Thymus (tissue), 11 donors: ENCODE measurements at regions not wholly inside any gene's neighbourhood (a gene's known extent, or its start where the extent isn't known, plus 50 kb on each side); places are given as distances from the start of the nearest gene placed in this dataset.

Experiments
- DNase-seq, 9 donors: peaks; one replicate each; pipeline ENCODE4 v3.0.0-alpha.2; 2013; ENCODE audit warnings: low spot score in 9 of 9, low read depth in 6 of 9, missing footprints in 1 of 9
- H3K27ac ChIP-seq, 2 donors: one replicate each; pipeline ENCODE4 v1.5.1; 2013; ENCODE audit warnings: control low read depth in 1 of 2, low read depth in 1 of 2, low read length in 1 of 2, mild to moderate bottlenecking in 1 of 2, moderate library complexity in 1 of 2
- H3K27me3 ChIP-seq, 2 donors: one replicate each; pipeline ENCODE4 v1.5.1; 2013; ENCODE audit warnings: low read length in 1 of 2; ENCODE audit not compliant: control insufficient read depth in 2 of 2, insufficient read depth in 1 of 2
- H3K36me3 ChIP-seq, 2 donors: one replicate each; pipeline ENCODE4 v1.5.1; 2013; ENCODE audit warnings: low read length in 1 of 2, mild to moderate bottlenecking in 1 of 2, moderate library complexity in 1 of 2; ENCODE audit not compliant: control insufficient read depth in 2 of 2, insufficient read depth in 2 of 2
- H3K4me1 ChIP-seq, 2 donors: one replicate each; pipeline ENCODE4 v1.5.1; 2013; ENCODE audit warnings: low read length in 2 of 2; ENCODE audit not compliant: control insufficient read depth in 2 of 2, insufficient read depth in 2 of 2
- H3K4me3 ChIP-seq, 2 donors: one replicate each; pipeline ENCODE4 v1.5.1; 2013; ENCODE audit warnings: low read length in 2 of 2, control low read depth in 1 of 2, mild to moderate bottlenecking in 1 of 2
- H3K9me3 ChIP-seq, 2 donors: one replicate each; pipeline ENCODE4 v1.5.1; 2013; ENCODE audit warnings: low read length in 1 of 2, mild to moderate bottlenecking in 1 of 2; ENCODE audit not compliant: control insufficient read depth in 2 of 2, insufficient read depth in 1 of 2
- WGBS: extraction: QIAGEN DNeasy Blood & Tissue Kit; methylation state at CpG from one replicate; pipeline ENCODE4 v1.1.7; 2013; 5-methylcytosine and 5-hydroxymethylcytosine counted together
- donor health status: healthy.

DNA sequence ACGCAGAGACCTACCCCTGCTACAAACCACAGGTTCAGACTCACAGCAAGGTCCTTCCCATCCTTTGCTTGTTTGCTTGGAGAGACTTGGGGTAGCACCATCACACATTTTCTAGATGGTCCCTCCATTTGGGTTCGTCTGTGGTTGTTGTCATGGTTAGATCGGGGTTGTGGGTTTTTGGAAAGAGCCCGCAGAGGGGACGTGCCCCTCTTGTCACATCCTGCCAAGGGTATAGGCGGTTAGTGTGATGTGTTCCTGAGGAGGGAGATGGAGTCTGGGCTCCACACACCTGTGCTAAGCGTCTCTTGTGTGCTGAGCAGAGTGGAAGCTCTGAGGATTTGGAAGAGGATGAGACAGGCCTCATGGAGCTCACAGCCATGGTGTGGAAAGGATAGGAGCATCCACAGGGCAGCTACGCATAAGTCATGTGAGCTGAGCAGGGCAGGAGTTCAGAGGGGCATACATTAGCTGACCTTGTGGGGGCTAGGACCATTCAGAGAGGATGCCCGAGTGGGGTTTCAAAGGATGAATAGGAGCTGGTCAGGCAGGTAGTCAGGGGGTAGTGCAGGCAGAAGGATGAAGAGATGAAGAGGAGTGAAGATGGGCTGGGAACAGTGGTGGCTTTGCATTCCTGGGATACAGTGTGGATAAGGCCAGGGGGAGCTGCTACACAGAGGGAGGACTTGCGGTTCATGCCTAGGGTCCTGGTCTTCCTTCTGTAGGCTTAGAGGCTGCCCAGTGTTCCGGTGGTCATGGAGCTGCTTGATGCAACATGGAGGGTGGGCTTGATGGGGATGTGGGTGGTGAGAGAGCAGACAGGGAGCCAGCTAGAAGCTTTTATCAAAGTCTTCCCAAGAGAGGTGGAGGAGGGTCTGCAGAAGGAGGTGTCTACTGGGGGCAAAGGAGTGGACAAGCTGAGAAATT, 62.9 kb downstream of the ACKR3 start:
- H3K36me3 ChIP-seq = no peaks in the 10 kb centered on the region
- no peak overlapping the region for H3K4me3 ChIP-seq
- no peak overlapping the region for H3K27ac ChIP-seq
- peaks cover 0 to 2% of the 10 kb centered on the region in 2 donors for H3K27me3 ChIP-seq
- no peak for DNase-seq
- 70% methylated on average over 11 of the region's 11 CpGs for WGBS
- no peaks in the 10 kb centered on the region for H3K4me1 ChIP-seq
- no peaks in the 10 kb centered on the region for H3K9me3 ChIP-seq

- Histone ChIP-seq H3K4me1 (no peaks in the 10 kb centered on the region), H3K27me3 (peaks cover 0 to 2% of the 10 kb centered on the region in 2 donors), H3K27ac (no peak overlapping the region), H3K36me3 (no peaks in the 10 kb centered on the region), H3K4me3 (no peak overlapping the region), H3K9me3 (no peaks in the 10 kb centered on the region)
- 79% methylated on average over 5 of the region's 5 CpGs for WGBS
- DNase-seq = no peak
Observed at GRCh38 chr2:236633219-236633570, 63.6 kb downstream of the ACKR3 start.

GRCh38 chr2:236633775-236634560, 64.3 kb downstream of the ACKR3 start:
- Histone ChIP-seq H3K4me3 (no peak overlapping the region), H3K27ac (no peak overlapping the region), H3K4me1 (no peaks in the 10 kb centered on the region), H3K27me3 (peaks cover 0 to 2% of the 10 kb centered on the region in 2 donors), H3K36me3 (no peaks in the 10 kb centered on the region), H3K9me3 (no peaks in the 10 kb centered on the region)
- WGBS = 95% methylated on average over 26 of the region's 26 CpGs
- DNase-seq = no peak

GRCh38 chr2:236636261-236636660, 66.6 kb downstream of the ACKR3 start:
- Histone ChIP-seq H3K4me3 (no peak overlapping the region), H3K9me3 (no peaks in the 10 kb centered on the region), H3K27ac (no peak overlapping the region), H3K4me1 (no peaks in the 10 kb centered on the region), H3K36me3 (no peaks in the 10 kb centered on the region), H3K27me3 (peaks cover 0 to 2% of the 10 kb centered on the region in 2 donors)
- WGBS = 94% methylated on average over 7 of the region's 7 CpGs
- no peak for DNase-seq

- Histone ChIP-seq H3K4me1 (no peaks in the 10 kb centered on the region), H3K36me3 (no peaks in the 10 kb centered on the region), H3K4me3 (no peak overlapping the region), H3K27me3 (peaks cover 0 to 2% of the 10 kb centered on the region in 2 donors), H3K27ac (no peak overlapping the region), H3K9me3 (no peaks in the 10 kb centered on the region)
- DNase-seq = no peak
- WGBS = 92% methylated on average over 18 of the region's 18 CpGs
Observed at GRCh38 chr2:236636714-236637470, 67.3 kb downstream of the ACKR3 start.

DNA sequence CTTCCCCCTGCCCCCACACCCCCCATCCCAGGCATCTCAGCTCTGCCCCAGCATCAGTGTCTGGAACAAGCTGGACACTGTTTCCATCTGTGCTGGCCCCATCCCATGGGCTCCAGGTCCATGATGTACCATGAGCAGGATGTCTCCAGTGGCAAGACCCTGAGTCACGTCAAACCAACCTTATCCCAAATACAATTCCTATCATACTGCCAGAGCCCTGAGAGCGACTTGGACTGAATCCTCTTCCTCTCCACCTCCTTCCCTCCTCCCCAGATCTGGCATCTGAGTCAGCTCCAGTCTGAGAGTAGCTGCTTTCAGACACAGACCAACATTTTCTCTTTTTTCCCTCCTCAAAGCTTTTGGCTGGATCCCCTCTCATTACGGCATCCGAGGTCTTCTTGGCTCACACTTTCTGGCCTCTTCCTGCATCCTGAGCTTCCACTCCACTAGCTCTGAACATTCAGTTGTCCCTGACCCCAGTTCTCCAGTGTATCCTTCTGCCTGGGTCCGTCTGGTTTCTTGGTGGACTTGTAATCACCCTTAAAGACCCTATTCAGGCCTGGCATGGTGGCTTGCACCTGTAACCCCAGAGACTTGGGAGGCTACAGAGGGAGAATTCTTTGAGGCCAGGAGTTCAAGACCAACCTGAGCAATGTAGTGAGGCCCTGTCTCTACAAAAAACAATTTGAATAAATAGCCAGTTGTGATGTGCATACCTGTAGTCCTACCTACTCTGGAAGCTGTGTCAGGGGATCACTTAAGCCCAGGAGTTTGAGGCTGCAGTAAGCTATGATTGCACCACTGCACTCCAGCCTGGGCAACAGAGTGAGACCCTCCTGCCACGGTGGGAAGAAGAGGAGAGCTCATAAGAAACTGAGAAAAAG, 68.3 kb downstream of the ACKR3 start:
- 82% methylated on average over 6 of the region's 6 CpGs for WGBS
- DNase-seq = no peak

DNA sequence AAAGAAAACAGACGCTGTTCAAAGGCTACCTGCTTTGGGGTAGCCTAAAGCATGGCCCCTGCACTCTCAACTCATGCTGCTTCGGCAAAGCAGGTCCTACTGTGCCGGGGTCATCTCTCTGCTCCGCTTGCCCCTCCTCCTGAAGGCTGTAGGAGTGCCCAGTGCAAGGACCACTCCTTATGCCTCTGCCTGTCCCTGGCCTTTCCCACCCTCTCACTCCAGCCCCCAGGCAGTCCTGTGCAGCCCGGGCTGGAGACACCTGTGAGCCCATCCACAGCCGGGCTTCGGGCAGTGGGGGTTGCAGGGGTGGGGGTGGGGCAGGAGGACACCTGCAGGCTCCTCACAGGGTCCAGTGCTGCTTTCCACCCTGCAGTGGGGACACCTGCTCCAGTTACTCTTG, 69.1 kb downstream of the ACKR3 start:
- H3K4me3 ChIP-seq = no peak overlapping the region
- H3K4me1 ChIP-seq = no peaks in the 10 kb centered on the region
- H3K27ac ChIP-seq = no peak overlapping the region
- no peaks in the 10 kb centered on the region for H3K36me3 ChIP-seq
- WGBS = 87% methylated on average over 7 of the region's 7 CpGs
- DNase-seq = no peak
- no peaks in the 10 kb centered on the region for H3K27me3 ChIP-seq
- no peaks in the 10 kb centered on the region for H3K9me3 ChIP-seq

More for the DNA sequence above, 68.3 kb downstream of the ACKR3 start:
- Histone ChIP-seq H3K4me1 (no peaks in the 10 kb centered on the region), H3K36me3 (no peaks in the 10 kb centered on the region), H3K9me3 (no peaks in the 10 kb centered on the region), H3K4me3 (no peak overlapping the region), H3K27me3 (peaks cover 0 to 2% of the 10 kb centered on the region in 2 donors), H3K27ac (no peak overlapping the region)

DNA sequence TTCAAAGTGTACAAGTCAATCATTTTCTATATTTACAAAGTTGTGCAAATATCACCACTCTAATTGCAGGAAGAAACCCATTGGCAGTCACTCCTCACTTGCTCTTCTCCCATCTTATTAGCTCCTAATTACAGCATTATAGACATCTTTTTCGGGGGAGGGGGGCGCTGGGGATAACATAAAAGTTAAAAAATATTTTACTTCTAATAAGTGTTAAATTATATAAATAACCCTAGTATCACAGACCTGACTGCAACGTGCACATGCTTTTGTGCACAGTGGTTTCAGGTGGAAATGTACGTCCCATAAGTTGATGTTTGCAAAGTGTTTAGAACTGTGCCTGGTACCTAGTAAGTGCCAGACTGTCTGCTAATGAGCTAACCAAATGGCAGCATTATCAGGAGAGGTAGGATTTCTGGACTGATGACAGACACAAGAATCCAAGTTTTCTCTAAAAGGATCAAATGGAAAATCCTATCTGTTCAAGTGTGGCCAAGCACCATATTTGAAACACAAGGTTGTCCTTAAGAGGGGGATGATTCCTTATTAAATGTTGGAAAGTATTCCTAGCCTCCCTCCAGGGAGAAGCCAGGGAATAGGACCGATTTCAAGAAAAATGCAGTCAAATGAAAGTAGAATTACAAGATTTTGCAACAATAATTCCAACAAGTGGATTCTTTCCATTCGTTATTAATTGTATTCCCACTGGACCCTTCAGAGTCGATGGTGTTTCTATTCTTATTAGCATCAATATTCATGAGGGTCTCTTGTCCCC, 70.0 kb downstream of the ACKR3 start:
- H3K27me3 ChIP-seq = no peaks in the 10 kb centered on the region
- H3K36me3 ChIP-seq = no peaks in the 10 kb centered on the region
- 94% methylated on average over 7 of the region's 7 CpGs for WGBS
- H3K4me3 ChIP-seq = no peak overlapping the region
- H3K9me3 ChIP-seq = no peaks in the 10 kb centered on the region
- no peaks in the 10 kb centered on the region for H3K4me1 ChIP-seq
- no peak for DNase-seq
- no peak overlapping the region for H3K27ac ChIP-seq
